Kidney (tissue), 13 donors: ENCODE measurements at regions not wholly inside any gene's neighbourhood (a gene's known extent, or its start where the extent isn't known, plus 50 kb on each side); places are given as distances from the start of the nearest gene placed in this dataset.
"Not testable (repeated sequence)": the region's sequence is repeated elsewhere in the genome, so short reads cannot be mapped to it uniquely, and the experiment has no call there.

Experiments used
- DNase-seq, 5 donors: peaks; one replicate each; pipeline ENCODE4 v3.0.0-alpha.2; 2013 to 2020
- FAIRE-seq: peaks from 2 replicates; lab custom pipeline; 2012; peaks lifted over from hg19 to GRCh38; lab: Jason Lieb, UNC
- H3K27ac ChIP-seq, 2 donors: one replicate each; pipeline ENCODE4 v1.7.0; 2013; ENCODE audit warnings: low read depth in 2 of 2, low read length in 2 of 2, inconsistent platforms in 1 of 2
- H3K27me3 ChIP-seq: one replicate; pipeline ENCODE4 v1.7.1; 2013; ENCODE audit warnings: low read length, inconsistent platforms; ENCODE audit not compliant: control insufficient read depth, insufficient read depth
- H3K36me3 ChIP-seq, 3 donors: one replicate each; pipeline versions ENCODE4 v1.7.0 to v1.7.1; 2013; ENCODE audit warnings: low read length in 3 of 3, control low read depth in 1 of 3, inconsistent platforms in 1 of 3; ENCODE audit not compliant: insufficient read depth in 3 of 3, control insufficient read depth in 2 of 3
- H3K4me1 ChIP-seq, 3 donors: one replicate each; pipeline versions ENCODE4 v1.7.0 to v1.7.1; 2013; ENCODE audit warnings: low read length in 3 of 3, inconsistent platforms in 1 of 3, low read depth in 1 of 3; ENCODE audit not compliant: control insufficient read depth in 2 of 3, insufficient read depth in 2 of 3
- H3K4me3 ChIP-seq, 3 donors: one replicate each; pipeline versions ENCODE4 v1.7.0 to v1.8.1; 2013; ENCODE audit warnings: low read length in 3 of 3, control low read depth in 1 of 3, inconsistent platforms in 1 of 3
- H3K9ac ChIP-seq, 3 donors: one replicate each; pipeline versions ENCODE4 v1.7.0 to v1.7.1; 2013; ENCODE audit warnings: low read length in 3 of 3, control low read depth in 1 of 3, inconsistent platforms in 1 of 3
- H3K9me3 ChIP-seq, 3 donors: one replicate each; pipeline versions ENCODE4 v1.7.0 to v1.7.1; 2013; ENCODE audit warnings: low read length in 3 of 3, control low read depth in 1 of 3, inconsistent platforms in 1 of 3; ENCODE audit not compliant: control insufficient read depth in 2 of 3, insufficient read depth in 1 of 3
- intact Hi-C: fragments of 100-400 bp; cut with DNase I; formaldehyde crosslinking; loops from one replicate; pipeline ENCODE4 v1.11.1; 2022
- TF ChIP-seq, protein P1 (sequence below): IDR thresholded peaks from 3 replicates; pipeline ENCODE4 v1.5.1; 2012; ENCODE audit warnings: mild to moderate bottlenecking, moderate library complexity, borderline replicate concordance; ENCODE audit not compliant: insufficient read depth; ENCODE audit errors: extremely low read depth
- donor health status: control.
- donor health status: control.
- donor health status: control.
- donor health status: control.
- donor health status: control.
- donor health status: DM: yes; HTN: yes; CAD: no.
- donor health status: Normal renal cell carcinoma (clear cell type).

DNA sequence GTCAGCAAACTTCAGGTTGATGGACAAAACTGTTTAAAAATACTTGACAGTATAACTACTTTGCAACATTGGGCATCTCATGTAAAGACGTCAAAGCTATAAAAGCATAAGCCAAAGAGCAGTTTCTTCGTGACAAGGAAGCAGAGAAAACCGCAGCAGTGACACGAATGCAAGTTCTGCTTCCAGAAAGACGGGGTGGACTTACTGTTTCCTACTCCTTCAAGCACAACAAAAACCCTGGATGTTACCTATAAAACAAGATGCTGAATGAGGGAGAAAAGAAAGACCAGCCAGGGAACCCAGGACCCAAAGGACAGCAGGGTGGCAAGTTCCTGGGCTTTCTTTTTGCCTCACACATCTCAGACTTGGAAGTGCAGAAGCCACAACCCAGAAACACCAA, 98.0 kb downstream of the DLL1 start:
- no peak overlapping the region for H3K4me3 ChIP-seq
- intact Hi-C loops: no loop called here
- H3K36me3 ChIP-seq: no peaks in the 10 kb centered on the region
- H3K9me3 ChIP-seq: peaks cover 0 to 12% (median 8%) of the 10 kb centered on the region in 3 donors
- DNase-seq (no peak), FAIRE-seq (no peak)
- no peak overlapping the region for H3K9ac ChIP-seq
- no peak overlapping the region for H3K27ac ChIP-seq
- no peaks in the 10 kb centered on the region for H3K4me1 ChIP-seq
- no peaks in the 10 kb centered on the region for H3K27me3 ChIP-seq
- TF ChIP-seq, protein P1, sequence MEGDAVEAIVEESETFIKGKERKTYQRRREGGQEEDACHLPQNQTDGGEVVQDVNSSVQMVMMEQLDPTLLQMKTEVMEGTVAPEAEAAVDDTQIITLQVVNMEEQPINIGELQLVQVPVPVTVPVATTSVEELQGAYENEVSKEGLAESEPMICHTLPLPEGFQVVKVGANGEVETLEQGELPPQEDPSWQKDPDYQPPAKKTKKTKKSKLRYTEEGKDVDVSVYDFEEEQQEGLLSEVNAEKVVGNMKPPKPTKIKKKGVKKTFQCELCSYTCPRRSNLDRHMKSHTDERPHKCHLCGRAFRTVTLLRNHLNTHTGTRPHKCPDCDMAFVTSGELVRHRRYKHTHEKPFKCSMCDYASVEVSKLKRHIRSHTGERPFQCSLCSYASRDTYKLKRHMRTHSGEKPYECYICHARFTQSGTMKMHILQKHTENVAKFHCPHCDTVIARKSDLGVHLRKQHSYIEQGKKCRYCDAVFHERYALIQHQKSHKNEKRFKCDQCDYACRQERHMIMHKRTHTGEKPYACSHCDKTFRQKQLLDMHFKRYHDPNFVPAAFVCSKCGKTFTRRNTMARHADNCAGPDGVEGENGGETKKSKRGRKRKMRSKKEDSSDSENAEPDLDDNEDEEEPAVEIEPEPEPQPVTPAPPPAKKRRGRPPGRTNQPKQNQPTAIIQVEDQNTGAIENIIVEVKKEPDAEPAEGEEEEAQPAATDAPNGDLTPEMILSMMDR: no peak

DNA sequence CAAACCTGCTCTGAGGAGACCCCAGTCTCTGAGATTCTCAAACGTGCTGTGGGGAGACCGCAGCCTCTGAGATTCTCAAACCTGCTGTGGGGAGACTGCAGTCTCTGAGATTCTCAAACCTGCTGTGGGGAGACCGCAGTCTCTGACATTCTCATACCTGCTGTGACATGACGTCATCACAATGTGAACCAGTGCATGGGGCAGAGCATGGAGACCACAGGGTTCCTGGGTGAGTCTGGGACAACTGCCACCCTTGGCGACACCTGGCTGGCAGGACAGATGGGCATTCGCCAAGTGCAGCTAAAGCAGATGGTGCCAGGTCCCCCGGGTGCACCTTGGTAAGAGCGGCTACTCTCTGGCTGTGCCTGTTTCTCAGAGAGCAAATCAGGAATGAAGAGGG, 98.8 kb downstream of the DLL1 start:
- H3K36me3 ChIP-seq, H3K4me1 ChIP-seq, intact Hi-C loops, DNase-seq, H3K27ac ChIP-seq, H3K27me3 ChIP-seq, H3K4me3 ChIP-seq, FAIRE-seq, H3K9ac ChIP-seq: not testable (repeated sequence)
- peaks cover 0 to 12% (median 8%) of the 10 kb centered on the region in 3 donors for H3K9me3 ChIP-seq

DNA sequence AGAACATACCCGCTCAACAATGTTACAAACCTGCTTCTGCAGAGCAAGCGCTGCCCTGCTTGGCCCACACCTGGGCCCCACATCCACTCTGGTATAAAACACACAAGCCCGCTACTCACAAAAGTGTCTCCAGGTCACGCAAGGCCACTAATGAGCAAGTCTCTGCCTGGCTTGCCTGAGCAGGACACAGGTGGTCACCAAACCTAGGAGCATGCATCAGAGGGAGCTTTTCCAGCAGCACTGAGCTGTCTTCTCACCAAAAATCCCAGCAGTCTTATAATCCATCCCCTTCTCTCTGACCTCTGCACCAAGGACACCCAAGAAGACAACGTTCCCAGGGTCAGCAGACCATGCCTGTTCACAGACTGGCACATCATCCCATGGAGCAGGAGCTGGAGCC, 100.8 kb downstream of the DLL1 start:
- TF ChIP-seq, protein P1: no peak
- FAIRE-seq (no peak), DNase-seq (no peak)

GRCh38 chr6:170189236-170189635, 101.6 kb downstream of the DLL1 start:
- Histone ChIP-seq H3K4me1 (no peaks in the 10 kb centered on the region), H3K27me3 (no peaks in the 10 kb centered on the region), H3K36me3 (no peaks in the 10 kb centered on the region), H3K9me3 (no peaks in the 10 kb centered on the region), H3K9ac (no peak overlapping the region), H3K4me3 (no peak overlapping the region), H3K27ac (no peak overlapping the region)
- no peak for FAIRE-seq
- DNase-seq: no peak
- TF ChIP-seq, protein P1: no peak
- intact Hi-C loops: no loop called here

More for the DNA sequence above, 100.8 kb downstream of the DLL1 start:
- H3K9me3 ChIP-seq: peaks cover 0 to 2% (median 0%) of the 10 kb centered on the region in 3 donors
- intact Hi-C loops: no loop called here
- no peaks in the 10 kb centered on the region for H3K4me1 ChIP-seq
- no peak overlapping the region for H3K4me3 ChIP-seq
- H3K27me3 ChIP-seq: no peaks in the 10 kb centered on the region
- H3K27ac ChIP-seq: no peak overlapping the region
- no peak overlapping the region for H3K9ac ChIP-seq
- no peaks in the 10 kb centered on the region for H3K36me3 ChIP-seq
